Cardiac fibroblast (primary cell): ENCODE measurements at regions not wholly inside any gene's neighbourhood (a gene's known extent, or its start where the extent isn't known, plus 50 kb on each side); places are given as distances from the start of the nearest gene placed in this dataset.

Experiments
- DNase-seq, 2 donors: peaks; one replicate each; pipeline versions ENCODE4 v3.0.0 to v3.0.0-alpha.2; 2010; ENCODE audit warnings: low read depth in 2 of 2
- H3K4me3 ChIP-seq, 2 donors: replicated peaks in 1 of 2; 1 replicate in 1 of 2; 2 replicates in 1 of 2; pipeline ENCODE4 v1.5.1; 2011; ENCODE audit warnings: low read depth in 2 of 2, low read length in 2 of 2, mild to moderate bottlenecking in 2 of 2, moderate library complexity in 1 of 2
- TF ChIP-seq, protein P1 (sequence below): IDR thresholded peaks from one replicate; pipeline ENCODE4 v1.5.1; 2011; ENCODE audit warnings: low read depth, mild to moderate bottlenecking, low read length, inconsistent platforms

DNA sequence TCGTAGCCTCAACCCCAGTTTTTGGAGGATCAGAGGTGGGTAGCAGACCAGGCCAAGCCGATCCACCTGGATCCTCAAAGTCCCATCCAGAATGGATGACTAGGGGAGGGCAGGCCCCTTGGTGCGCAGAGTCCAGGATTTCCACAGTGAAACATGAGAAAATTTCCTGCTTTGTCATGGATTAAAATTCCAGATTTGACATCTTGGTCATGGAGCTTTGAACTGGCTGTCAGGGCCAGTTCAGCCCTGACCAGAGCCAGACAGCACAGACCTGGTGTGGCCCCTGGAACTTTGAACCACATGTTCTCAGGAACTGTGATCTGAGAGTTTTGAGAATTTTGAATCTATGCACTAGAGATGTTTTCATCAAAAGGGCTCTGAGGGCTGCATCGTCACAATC, 177.5 kb downstream of the MN1 start:
- no peak for DNase-seq
- no peak overlapping the region for H3K4me3 ChIP-seq
- TF ChIP-seq, protein P1, sequence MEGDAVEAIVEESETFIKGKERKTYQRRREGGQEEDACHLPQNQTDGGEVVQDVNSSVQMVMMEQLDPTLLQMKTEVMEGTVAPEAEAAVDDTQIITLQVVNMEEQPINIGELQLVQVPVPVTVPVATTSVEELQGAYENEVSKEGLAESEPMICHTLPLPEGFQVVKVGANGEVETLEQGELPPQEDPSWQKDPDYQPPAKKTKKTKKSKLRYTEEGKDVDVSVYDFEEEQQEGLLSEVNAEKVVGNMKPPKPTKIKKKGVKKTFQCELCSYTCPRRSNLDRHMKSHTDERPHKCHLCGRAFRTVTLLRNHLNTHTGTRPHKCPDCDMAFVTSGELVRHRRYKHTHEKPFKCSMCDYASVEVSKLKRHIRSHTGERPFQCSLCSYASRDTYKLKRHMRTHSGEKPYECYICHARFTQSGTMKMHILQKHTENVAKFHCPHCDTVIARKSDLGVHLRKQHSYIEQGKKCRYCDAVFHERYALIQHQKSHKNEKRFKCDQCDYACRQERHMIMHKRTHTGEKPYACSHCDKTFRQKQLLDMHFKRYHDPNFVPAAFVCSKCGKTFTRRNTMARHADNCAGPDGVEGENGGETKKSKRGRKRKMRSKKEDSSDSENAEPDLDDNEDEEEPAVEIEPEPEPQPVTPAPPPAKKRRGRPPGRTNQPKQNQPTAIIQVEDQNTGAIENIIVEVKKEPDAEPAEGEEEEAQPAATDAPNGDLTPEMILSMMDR = no peak

DNA sequence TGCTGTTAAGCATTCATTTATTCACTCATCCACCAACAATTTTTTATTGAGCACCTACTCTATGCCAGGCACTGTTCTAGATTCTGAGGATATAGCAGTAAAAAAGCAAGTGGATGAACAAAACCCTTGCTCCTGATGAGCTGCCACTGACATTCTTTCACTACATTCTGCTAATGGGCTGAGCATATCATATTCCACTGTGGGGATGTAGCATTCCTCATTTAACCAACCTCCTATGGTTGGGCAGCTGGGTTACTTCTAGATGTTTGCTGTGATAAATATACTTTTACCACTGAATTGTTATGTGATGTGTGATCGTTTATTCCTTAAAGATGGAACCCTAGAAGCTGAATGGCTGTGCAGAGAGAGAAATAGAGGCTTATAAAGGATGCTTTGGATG, 176.9 kb downstream of the MN1 start:
- no peak for DNase-seq
- H3K4me3 ChIP-seq = no peak overlapping the region
- TF ChIP-seq, protein P1 = no peak

GRCh38 chr22:27625769-27626674, 175.5 kb downstream of the MN1 start:
- TF ChIP-seq, protein P1 = no peak
- DNase-seq = peak in 1 of 2 donors; percentile 48
- no peak overlapping the region for H3K4me3 ChIP-seq

DNA sequence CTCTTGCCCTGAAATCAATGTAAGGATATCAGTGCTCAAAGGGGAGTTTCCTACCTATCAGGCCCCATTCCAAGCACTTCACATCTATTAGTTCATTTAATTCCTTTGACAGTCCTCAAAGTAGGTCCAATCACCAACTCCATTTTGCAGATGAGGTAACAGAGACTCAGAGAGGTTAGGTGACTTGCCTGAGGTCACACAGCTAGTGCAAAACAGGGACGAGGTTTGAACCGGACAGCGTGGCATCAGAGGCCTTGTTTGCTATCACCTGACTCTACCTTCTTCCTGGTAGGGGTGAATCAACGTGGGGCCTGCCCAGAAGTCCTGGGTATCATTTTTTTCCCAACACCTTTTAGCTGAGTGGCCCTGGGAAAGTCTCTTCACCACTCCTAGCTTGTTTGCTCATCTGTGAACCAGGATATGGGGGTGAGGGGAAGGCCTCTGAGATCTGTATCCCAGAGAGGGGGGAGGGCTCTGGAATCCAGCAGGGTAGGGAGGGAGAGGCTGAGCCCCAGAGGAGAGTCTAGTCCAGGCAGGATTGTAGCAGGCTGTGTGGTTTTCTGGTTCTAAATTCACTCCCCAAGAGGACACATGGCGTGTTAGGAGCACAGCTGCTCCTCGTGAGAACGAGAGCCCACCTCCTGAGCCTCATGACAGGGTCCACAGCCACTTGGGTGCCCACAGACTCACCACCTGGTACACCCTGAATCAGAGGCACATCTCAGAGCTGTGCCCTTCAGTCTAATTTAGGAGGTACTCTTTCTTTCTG, 174.7 kb downstream of the MN1 start:
- DNase-seq = no peak
- TF ChIP-seq, protein P1 = no peak
- H3K4me3 ChIP-seq = no peak overlapping the region

- TF ChIP-seq, protein P1 = no peak
- no peak overlapping the region for H3K4me3 ChIP-seq
- DNase-seq = peak in 1 of 2 donors; percentile 25
Measured at GRCh38 chr22:27627444-27627833, 174.1 kb downstream of the MN1 start.

- DNase-seq = no peak
- TF ChIP-seq, protein P1 = no peak
Measured at GRCh38 chr22:27627901-27628300, 173.7 kb downstream of the MN1 start.

More at GRCh38 chr22:27627901-27628300, 173.7 kb downstream of the MN1 start:
- no peak overlapping the region for H3K4me3 ChIP-seq
